ENCODE measurements at regions not wholly inside any gene's neighbourhood (a gene's known extent, or its start where the extent isn't known, plus 50 kb on each side); places are given as distances from the start of the nearest gene placed in this dataset.

- Histone ChIP-seq H3K9me3 (ENCODE audit: control insufficient read depth in 4 of 4, insufficient read depth in 3 of 4, low read length in 3 of 4) (no peaks in the 10 kb centered on the region), H3K36me3 (ENCODE audit: control insufficient read depth in 4 of 4, insufficient read depth in 4 of 4, low read length in 4 of 4) (no peaks in the 10 kb centered on the region), H3K27ac (ENCODE audit: low read depth in 1 of 2, low read length in 1 of 2) (no peak overlapping the region), H3K4me1 (ENCODE audit: control insufficient read depth in 5 of 5, insufficient read depth in 5 of 5, low read length in 5 of 5) (peaks cover 0 to 4% (median 0%) of the 10 kb centered on the region in 5 donors), H3K4me3 (no peak overlapping the region), H3K27me3 (ENCODE audit: control insufficient read depth in 3 of 3, insufficient read depth in 3 of 3, low read length in 2 of 3) (no peaks in the 10 kb centered on the region), H3K9ac (ENCODE audit: insufficient read depth in 1 of 2, low read length in 2 of 2) (no peak overlapping the region)
- WGBS, 2 donors: 69 to 80% methylated on average over 4 of the region's 4 CpGs
- DNase-seq (no peak), ATAC-seq (ENCODE audit: insufficient read depth, low FRiP score) (no peak)
- TF ChIP-seq CTCF (IDR thresholded peaks at IDR 0.05; ENCODE audit: control extremely low read depth, extremely low read depth): no peak
Measured at GRCh38 chr11:110968348-110969062, 256.3 kb upstream of the ARHGAP20 start.

- Histone ChIP-seq H3K9ac (ENCODE audit: insufficient read depth in 1 of 2, low read length in 2 of 2) (no peak overlapping the region), H3K27ac (ENCODE audit: low read depth in 1 of 2, low read length in 1 of 2) (no peak overlapping the region), H3K4me1 (ENCODE audit: control insufficient read depth in 5 of 5, insufficient read depth in 5 of 5, low read length in 5 of 5) (peaks cover 0 to 3% (median 0%) of the 10 kb centered on the region in 5 donors), H3K27me3 (ENCODE audit: control insufficient read depth in 3 of 3, insufficient read depth in 3 of 3, low read length in 2 of 3) (no peaks in the 10 kb centered on the region), H3K9me3 (ENCODE audit: control insufficient read depth in 4 of 4, insufficient read depth in 3 of 4, low read length in 3 of 4) (no peaks in the 10 kb centered on the region), H3K4me3 (no peak overlapping the region), H3K36me3 (ENCODE audit: control insufficient read depth in 4 of 4, insufficient read depth in 4 of 4, low read length in 4 of 4) (no peaks in the 10 kb centered on the region)
- ATAC-seq (ENCODE audit: insufficient read depth, low FRiP score) (peak; percentile 41), DNase-seq (peak in 2 of 3 donors; percentile 16 to 31)
- WGBS, 2 donors: 64 to 71% methylated on average over 1 of the region's 1 CpG
- no peak for TF ChIP-seq CTCF (IDR thresholded peaks at IDR 0.05; ENCODE audit: control extremely low read depth, extremely low read depth)
Measured at GRCh38 chr11:110966131-110966530, 253.9 kb upstream of the ARHGAP20 start.

GRCh38 chr11:110962921-110963320 is 250.7 kb upstream of the ARHGAP20 start:
- Histone ChIP-seq H3K27ac (ENCODE audit: low read depth in 1 of 2, low read length in 1 of 2) (no peak overlapping the region), H3K4me1 (ENCODE audit: control insufficient read depth in 5 of 5, insufficient read depth in 5 of 5, low read length in 5 of 5) (peaks cover 0 to 3% (median 0%) of the 10 kb centered on the region in 5 donors), H3K9me3 (ENCODE audit: control insufficient read depth in 4 of 4, insufficient read depth in 3 of 4, low read length in 3 of 4) (no peaks in the 10 kb centered on the region), H3K9ac (ENCODE audit: insufficient read depth in 1 of 2, low read length in 2 of 2) (no peak overlapping the region), H3K4me3 (no peak overlapping the region), H3K27me3 (ENCODE audit: control insufficient read depth in 3 of 3, insufficient read depth in 3 of 3, low read length in 2 of 3) (no peaks in the 10 kb centered on the region), H3K36me3 (ENCODE audit: control insufficient read depth in 4 of 4, insufficient read depth in 4 of 4, low read length in 4 of 4) (no peaks in the 10 kb centered on the region)
- TF ChIP-seq CTCF (IDR thresholded peaks at IDR 0.05; ENCODE audit: control extremely low read depth, extremely low read depth): no peak
- ATAC-seq (ENCODE audit: insufficient read depth, low FRiP score) (no peak), DNase-seq (peak in 2 of 3 donors; percentile 16 to 29)
- WGBS, 2 donors: 67 to 75% methylated on average over 4 of the region's 4 CpGs
